H1 (cell line): ENCODE measurements at regions not wholly inside any gene's neighbourhood (a gene's known extent, or its start where the extent isn't known, plus 50 kb on each side); places are given as distances from the start of the nearest gene placed in this dataset.

Experiments
- CTCF ChIP-seq, 3 experiments: IDR thresholded peaks; 1 replicate in 2 of 3; 2 replicates in 1 of 3; pipeline versions ENCODE4 v1.5.1 to v1.6.1; 2011; ENCODE audit warnings: low read length in 3 of 3, mild to moderate bottlenecking in 3 of 3, inconsistent platforms in 2 of 3, low read depth in 1 of 3, moderate library complexity in 1 of 3; ENCODE audit not compliant: insufficient read depth in 1 of 3; ENCODE audit errors: control extremely low read depth in 1 of 3
- EP300 ChIP-seq, 2 experiments: IDR thresholded peaks; 1 replicate in 1 of 2; 2 replicates in 1 of 2; pipeline ENCODE4 v1.6.1; 2011 to 2012; ENCODE audit warnings: low read depth in 2 of 2, low read length in 2 of 2, mild to moderate bottlenecking in 2 of 2, borderline replicate concordance in 1 of 2, inconsistent platforms in 1 of 2, moderate library complexity in 1 of 2
- EZH2 ChIP-seq: fragments of 200-600 bp; sonication (generic); IDR thresholded peaks from 2 replicates; pipeline ENCODE4 v1.7.1; 2012; ENCODE audit warnings: low read depth, mild to moderate bottlenecking, moderate library complexity, low read length, inconsistent platforms; ENCODE audit not compliant: severe bottlenecking
- JUN ChIP-seq: IDR thresholded peaks from 2 replicates; pipeline ENCODE4 v1.6.1; 2011; ENCODE audit warnings: low read depth, mild to moderate bottlenecking, improper control_type of control experiment, low read length
- POLR2A ChIP-seq, 2 experiments: IDR thresholded peaks; 1 replicate in 1 of 2; 2 replicates in 1 of 2; pipeline ENCODE4 v1.6.1; 2011; ENCODE audit warnings: low read depth in 2 of 2, low read length in 2 of 2, mild to moderate bottlenecking in 2 of 2; ENCODE audit errors: control extremely low read depth in 1 of 2

GRCh38 chr17:72187556-72187955 is 66.7 kb downstream of the SOX9 start:
- TF ChIP-seq POLR2A (IDR thresholded peaks at IDR 0.05; ENCODE audit: control extremely low read depth in 1 of 2, low read depth in 2 of 2, low read length in 2 of 2), result no peak
- TF ChIP-seq CTCF (IDR thresholded peaks at IDR 0.05; ENCODE audit: control extremely low read depth in 1 of 3, insufficient read depth in 1 of 3, low read depth in 1 of 3, low read length in 3 of 3), result no peak
- no peak for TF ChIP-seq EZH2
- no peak for TF ChIP-seq JUN
- no peak for TF ChIP-seq EP300 (IDR thresholded peaks at IDR 0.05; ENCODE audit: borderline replicate concordance in 1 of 2, low read depth in 2 of 2, low read length in 2 of 2)
